Hindlimb muscle (tissue), 1 donor: ENCODE measurements at regions not wholly inside any gene's neighbourhood (a gene's known extent, or its start where the extent isn't known, plus 50 kb on each side); places are given as distances from the start of the nearest gene placed in this dataset.
A peak's percentile ranks its signal among the peaks of the same experiment; 100 is the strongest.

Experiments used
- DNase-seq: peaks from one replicate; pipeline ENCODE4 v3.0.0-alpha.2; 2013

DNA sequence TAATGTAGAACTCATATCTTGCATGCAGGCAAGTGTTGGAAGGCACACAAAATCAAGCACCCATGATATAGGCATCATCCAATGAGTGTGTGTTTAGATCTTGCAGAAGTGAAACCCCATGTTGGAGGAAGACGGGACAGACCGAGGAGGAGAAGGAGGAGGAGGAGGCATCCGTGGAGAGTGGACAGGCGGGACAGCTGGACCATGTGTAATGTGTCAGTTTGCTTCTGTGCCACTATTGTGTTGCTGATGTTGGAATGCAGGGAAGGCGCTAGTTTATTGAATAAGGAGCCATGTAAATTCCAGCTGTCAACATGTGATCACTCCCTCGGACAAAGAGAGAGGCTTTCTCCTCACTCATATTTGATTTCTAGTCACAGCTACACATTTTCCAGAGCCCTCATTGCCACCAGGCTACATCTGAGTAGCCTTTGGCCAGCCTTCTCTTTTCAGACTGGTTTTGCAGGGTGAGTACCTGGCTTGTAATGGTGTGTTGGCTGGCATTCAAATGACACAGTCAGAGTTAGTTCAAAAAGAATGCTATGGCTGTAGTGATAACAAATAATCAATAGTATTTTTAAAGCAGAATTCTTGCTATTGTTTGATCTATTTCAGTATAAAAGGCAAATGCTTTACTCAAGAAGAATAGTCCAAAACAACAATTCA lies 1037.6 kb upstream of the NR2F2 start:
- DNase-seq: no peak

- DNase-seq: no peak
Measured at GRCh38 chr15:95293456-95294031, 1037.0 kb upstream of the NR2F2 start.

GRCh38 chr15:95295363-95295762 lies 1035.1 kb upstream of the NR2F2 start:
- no peak for DNase-seq

DNA sequence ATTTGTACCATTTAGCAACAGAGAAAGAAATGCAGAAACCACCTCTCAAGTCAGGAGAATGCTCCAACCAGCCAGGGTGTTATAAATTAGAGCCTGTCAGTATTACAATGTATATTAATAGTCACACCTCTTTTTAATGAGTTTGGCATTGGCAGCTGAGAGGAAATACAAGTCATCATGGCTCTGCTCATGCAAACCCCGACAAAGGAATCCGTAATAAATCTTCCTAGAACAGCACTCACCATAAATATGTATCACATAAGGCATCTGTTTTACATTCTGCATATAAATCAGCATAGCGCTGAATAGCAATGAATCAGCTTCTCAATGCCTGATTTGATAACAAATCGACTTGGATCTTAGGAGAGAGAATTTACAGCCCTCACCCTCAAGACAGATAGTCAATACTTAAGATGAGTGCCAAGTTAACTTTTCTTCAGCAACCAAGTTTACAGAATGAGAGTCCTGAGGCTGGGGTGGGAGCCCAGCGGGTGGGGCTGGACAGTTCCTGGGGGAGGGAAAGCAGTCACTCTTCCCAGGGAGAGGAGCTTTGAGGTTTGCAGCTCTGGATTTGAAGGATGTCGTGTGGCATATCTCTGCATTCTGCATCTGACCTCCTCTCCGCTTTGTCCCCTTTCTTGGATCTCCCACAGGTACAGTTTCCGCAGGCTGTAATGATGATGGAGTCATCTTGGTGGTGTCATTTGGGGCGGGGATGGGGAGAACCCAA lies 1034.4 kb upstream of the NR2F2 start:
- DNase-seq: no peak

GRCh38 chr15:95296643-95297042 lies 1033.9 kb upstream of the NR2F2 start:
- DNase-seq: no peak

GRCh38 chr15:95298729-95299128 lies 1031.8 kb upstream of the NR2F2 start:
- no peak for DNase-seq

DNA sequence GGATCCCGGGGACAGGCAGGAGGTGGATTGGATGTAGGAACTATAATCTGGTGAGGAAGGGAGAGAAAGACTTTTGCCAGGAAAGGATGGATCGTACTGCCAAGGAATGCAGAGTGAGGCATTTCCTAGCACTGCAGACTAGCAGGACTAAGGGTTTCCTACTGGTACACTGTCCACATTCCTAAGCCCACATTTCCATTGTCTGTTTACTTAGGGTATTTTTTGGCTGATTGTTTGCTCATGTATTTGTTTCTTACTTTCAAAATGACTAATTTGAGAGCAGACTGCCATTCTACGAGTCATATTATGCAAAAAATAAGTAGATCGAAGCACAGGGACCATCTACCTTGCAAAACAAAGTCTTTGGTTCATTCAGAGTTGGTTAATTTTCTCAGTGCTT lies 1029.5 kb upstream of the NR2F2 start:
- no peak for DNase-seq

- no peak for DNase-seq
Measured at GRCh38 chr15:95302206-95302605, 1028.3 kb upstream of the NR2F2 start.

GRCh38 chr15:95302809-95303208 lies 1027.7 kb upstream of the NR2F2 start:
- no peak for DNase-seq

- no peak for DNase-seq
Measured at GRCh38 chr15:95303713-95304112, 1026.8 kb upstream of the NR2F2 start.

GRCh38 chr15:95304151-95304946 lies 1026.2 kb upstream of the NR2F2 start:
- DNase-seq: peak; percentile 84

GRCh38 chr15:95304947-95305400 lies 1025.5 kb upstream of the NR2F2 start:
- DNase-seq: no peak

DNA sequence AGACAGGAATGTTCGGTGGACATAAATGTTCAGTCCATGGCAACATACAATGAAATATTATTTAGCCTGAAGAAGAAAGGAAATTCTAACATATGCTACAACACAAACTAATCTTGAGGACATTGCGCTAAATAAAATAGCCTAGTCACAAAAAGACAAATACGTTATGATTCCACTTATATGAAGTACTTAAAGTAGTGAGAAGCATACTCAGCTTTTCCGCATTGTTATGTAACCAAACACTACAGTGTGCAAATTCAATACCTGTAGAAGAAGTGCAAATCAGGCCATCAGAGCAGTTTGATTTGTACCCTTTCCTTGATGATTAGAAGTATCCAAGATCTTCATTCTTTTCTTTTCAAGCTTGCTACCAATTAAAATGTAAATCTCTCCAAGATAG lies 1023.4 kb upstream of the NR2F2 start:
- no peak for DNase-seq

DNA sequence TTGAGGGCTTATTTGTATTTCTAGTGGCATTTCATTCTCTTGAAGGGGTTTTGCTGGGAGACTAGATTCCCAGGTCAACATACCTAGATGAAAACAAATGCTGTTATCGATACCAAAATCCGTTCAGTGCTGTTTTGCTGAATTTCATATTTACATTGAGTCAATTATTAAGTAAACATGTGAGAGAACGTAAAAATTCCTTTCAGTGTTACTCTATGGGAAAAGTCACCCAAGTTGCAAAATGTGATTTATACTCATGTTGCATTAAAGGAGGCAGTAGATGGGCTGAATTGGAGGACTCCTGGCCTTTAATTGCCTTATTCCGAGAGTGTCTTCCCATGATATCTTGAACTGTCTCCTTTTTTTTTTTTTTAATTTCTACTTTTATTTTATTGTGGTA lies 1011.3 kb upstream of the NR2F2 start:
- DNase-seq: no peak

DNA sequence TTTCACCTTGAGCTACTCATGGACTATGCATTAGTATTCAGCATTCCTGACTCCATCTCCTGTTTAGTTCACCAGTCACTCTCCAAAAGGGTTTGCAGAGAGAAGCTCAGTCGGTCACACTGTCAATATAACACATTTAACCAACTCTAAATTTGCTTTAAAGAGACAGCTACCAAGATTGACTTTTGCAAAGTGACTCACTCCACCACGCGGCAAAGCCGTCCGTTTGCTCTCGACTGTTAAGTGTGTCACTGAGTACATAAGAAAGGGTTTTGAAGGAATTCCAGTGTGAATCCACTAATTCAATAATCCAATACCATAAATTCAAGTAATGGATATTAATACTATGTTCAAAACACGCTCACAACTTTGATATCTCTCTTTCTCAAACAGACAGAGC lies 1006.7 kb upstream of the NR2F2 start:
- no peak for DNase-seq

DNA sequence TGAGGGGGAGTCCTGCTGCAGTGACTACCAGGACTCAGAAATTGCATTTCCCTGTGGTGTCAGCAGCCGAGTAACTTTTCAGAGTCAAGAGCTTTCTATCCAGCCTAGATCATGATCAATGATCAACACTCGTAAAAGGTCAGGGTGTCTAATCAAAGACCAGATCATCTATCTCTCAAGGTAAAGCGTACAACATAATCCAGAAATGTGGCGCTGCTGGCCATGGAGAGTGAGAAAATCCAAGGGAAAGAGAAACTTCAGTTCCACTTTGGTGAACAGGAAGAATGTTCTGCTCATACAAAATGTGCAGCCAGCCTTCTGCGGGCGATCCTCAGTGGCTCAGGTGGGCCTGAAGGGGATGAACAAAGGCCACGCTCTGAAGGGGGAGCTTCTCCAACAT lies 1005.8 kb upstream of the NR2F2 start:
- no peak for DNase-seq

DNA sequence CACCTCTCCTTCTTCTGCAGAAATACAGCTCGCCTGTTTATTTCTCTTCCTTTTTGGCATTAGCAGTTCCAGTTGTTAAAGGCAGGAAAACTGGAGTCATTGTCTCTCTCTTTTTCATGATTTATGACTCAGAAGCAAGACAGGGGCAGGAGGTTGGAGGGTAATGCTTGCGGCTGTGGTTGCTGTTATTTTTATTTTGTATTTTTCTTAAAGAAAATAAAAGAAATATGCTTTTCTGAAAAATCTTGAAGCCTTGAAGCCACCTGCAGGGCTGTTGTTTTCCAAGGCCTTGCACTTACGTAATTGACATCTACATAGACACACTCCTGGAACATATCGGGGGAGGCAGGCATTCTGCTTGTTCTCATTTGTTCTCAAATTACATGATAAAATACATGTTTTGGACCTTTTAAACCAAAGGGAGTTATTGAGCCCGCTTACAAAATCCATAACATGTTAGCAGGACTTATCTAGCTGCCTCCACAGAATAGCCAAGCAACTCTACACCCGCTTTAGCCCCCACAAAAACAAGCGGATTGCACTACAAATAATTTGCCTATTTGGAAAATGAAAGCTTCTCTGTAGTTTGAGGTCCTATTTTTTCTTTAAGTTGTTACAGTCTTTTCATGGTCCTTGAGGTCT lies 1004.6 kb upstream of the NR2F2 start:
- no peak for DNase-seq

DNA sequence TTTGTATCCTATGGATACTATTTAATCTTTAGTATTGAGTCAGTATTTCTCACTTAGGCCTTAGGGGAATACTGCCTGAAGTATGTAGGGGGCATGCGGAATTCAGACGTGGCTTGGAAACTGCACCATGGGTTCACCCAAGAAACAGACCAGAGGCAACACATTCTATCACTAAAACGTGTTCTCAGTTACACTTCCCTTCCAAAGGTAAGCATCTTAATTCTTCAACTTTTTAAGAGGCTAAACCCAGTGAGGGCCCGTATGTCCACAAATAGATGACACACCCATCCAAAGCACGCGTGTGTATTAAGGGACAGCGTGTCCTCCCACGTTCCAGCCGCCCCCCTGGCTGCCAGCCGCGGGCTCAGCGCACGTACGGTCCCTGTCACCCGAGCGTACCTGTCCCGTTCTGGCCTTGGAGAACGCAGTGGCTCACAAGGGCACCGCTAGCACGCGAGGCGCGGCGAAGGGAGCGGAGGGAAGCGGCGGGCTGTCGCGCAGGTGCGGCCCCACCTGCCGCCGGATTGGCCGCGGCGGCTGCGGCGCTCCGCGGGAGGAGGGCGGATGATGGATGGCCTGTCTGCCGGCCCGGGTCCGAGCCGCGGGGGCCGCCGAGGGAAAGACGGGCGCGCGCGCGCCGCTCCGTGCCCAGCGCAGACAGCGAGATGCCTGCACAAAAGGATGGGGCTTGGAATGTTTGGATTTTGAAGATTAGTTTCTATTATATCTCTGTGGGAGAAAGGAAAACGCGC lies 1003.9 kb upstream of the NR2F2 start:
- DNase-seq: no peak

DNA sequence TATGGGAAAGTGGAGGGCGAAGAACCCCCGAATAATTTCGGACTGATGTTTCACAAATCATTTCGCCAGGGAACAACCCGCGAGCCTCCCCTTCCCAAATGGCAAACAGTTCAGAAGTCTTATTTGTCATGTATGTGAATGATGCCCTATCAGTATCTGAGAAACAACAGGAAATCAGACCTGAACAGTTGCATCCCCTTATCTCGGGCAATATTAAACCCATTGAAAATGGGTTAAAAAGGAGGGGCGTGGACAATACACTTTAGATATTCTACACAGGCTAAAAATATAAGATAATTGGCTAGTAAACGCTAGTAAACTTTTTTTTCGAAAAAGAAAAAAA lies 1003.3 kb upstream of the NR2F2 start:
- DNase-seq: no peak

DNA sequence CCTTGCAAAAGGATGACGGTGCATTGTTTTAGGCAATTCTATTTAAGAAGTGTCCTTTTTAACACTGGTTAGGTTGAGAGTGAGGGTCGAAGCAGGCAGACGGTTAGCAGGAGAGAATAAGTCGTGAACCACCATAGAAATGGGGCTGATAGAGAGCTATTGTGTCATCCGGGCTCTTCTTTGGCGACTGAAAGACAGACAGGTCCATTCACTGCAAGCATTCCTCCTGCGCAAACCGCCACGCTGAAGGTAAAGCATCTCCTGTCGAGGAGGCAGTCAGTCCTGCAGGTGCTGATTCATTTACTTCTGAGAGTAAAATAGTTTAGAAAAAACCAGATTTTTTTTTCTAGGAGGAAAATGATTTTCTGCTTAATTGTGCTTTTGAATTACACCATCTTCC lies 1002.8 kb upstream of the NR2F2 start:
- DNase-seq: no peak

DNA sequence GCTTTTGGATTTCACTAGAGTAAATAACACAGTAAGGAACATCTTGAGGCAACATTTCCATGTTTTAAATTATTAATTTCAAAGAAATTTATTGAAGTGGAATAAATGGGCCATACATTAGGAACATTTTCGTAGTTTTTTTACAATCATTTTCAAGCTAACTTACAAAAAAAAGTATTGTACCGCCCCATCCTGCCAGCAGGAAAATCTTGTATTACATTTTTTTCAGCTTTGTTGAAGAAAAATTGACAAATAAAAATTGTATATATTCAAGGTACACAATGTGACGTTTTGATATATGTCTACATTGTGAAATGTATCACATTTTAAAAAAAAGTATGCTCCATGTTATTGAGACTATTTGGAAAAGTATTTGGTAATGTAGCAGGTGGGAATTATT lies 1001.9 kb upstream of the NR2F2 start:
- no peak for DNase-seq

GRCh38 chr15:95329362-95329761 lies 1001.1 kb upstream of the NR2F2 start:
- DNase-seq: no peak
